GM18519 (cell line): ENCODE measurements at regions not wholly inside any gene's neighbourhood (a gene's known extent, or its start where the extent isn't known, plus 50 kb on each side); places are given as distances from the start of the nearest gene placed in this dataset.
"Not testable (repeated sequence)": the region's sequence is repeated elsewhere in the genome, so short reads cannot be mapped to it uniquely, and the experiment has no call there.

ENCODE experiments used
- ATAC-seq: cut with Tn5 transposase; IDR thresholded peaks from one replicate; pipeline ENCODE4 v1.9.1; 2021; ENCODE audit warnings: mild to moderate bottlenecking, moderate library complexity; ENCODE audit not compliant: unreplicated experiment, low FRiP score

DNA sequence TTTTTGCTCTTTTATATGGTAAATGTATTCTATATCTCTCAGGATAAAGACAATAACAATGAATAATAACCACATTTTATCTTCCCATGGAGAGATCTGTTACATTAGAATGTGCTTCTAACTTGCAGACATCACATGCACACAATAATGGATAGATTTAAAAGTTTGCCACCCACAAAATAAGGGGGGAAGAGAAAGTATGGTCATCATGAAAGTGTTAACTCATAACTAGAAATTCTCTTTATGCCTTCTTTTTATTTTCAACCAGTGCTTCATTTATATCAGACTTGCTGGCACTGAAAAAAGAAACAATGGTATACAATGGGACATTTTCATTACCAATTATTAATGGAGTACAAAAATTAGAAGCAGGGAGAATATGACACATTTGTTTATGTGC, 470.0 kb downstream of the FAT4 start:
- ATAC-seq: no peak

- no peak for ATAC-seq
Observed at GRCh38 chr4:125787707-125788106, 473.0 kb downstream of the FAT4 start.

GRCh38 chr4:125789023-125789422, 474.3 kb downstream of the FAT4 start:
- ATAC-seq: no peak

DNA sequence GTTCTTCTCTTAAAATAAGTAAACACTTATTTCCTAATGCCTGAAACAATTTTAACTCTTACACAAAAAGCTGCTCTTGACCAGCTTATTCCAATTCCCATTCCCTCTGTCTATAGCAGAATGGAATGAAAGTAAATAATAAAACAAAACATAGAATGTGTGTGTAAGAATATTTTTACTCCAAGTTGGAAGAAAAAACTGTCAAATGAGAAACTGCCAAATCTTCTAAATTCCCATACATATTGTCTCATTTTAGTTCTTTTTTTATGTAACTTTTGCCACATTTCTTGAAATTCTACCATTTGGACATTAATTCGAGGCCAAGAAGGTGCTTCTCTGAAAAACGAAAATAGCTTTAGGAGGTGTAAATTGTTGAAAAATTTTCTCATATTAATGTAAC, 477.1 kb downstream of the FAT4 start:
- ATAC-seq: no peak

- ATAC-seq: no peak
Observed at GRCh38 chr4:125794989-125795388, 480.2 kb downstream of the FAT4 start.

GRCh38 chr4:125796138-125796537, 481.4 kb downstream of the FAT4 start:
- ATAC-seq: no peak

DNA sequence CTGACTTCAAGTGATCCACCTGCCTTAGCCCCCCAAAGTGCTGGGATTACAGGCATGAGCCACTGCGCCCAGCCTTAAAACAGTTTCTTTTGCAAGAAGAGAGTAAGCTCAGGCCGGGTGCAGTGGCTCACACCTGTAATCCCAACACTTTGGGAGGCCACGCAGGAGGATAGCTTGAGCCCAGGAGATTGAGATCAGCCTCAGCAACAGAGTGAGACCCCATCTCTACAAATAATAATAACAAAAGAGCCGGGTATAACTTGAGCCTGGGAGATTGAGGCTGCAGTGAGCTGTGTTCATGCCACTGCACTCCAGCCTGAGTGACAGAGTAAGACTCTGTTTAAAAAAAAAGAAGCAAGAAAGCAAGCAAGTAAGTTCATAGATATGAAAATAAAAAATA, 482.9 kb downstream of the FAT4 start:
- ATAC-seq: not testable (repeated sequence)

GRCh38 chr4:125801373-125801772, 486.6 kb downstream of the FAT4 start:
- no peak for ATAC-seq

DNA sequence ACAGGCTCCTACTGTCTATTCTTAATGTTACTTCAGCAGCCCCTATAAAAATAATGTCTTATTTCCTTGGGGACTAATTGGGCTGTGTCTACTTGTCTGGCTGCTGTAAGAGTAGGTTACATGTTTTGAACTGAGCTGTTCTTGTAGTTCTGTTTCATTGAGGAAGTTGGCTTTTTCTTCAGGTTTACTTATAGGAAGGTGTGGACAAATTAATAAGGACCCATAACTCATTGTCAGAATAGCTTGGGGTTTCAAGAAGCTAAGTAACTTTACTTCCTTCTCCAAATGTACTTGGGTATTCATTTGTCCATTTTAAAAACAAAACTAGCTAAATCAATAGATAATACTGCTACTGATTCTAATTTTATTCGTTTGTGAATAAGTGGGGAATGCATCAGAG, 487.2 kb downstream of the FAT4 start:
- ATAC-seq: no peak

- no peak for ATAC-seq
Observed at GRCh38 chr4:125808022-125808421, 493.3 kb downstream of the FAT4 start.

DNA sequence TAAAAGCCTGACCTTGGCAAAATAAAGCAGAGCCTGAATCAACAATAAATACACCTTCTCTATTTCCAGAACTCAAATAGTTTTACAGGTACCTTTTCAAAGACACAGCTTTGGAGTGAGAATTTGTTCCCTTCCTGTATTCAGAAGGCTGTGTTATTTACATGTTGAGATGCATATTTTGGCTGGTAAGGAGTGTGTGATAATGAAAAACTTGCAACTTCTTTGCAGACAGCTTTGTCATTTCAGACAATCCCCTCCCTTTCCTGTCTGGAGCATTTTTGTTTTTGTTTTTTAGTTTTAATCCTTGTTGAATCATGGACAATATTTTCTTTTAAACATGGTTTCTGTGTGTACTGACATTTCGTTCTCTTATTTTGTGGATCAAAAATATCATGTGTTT, 493.8 kb downstream of the FAT4 start:
- no peak for ATAC-seq

- no peak for ATAC-seq
Observed at GRCh38 chr4:125811892-125812291, 497.1 kb downstream of the FAT4 start.

- ATAC-seq: no peak
Observed at GRCh38 chr4:125826801-125827695, 512.3 kb downstream of the FAT4 start.

GRCh38 chr4:125827696-125828052, 512.9 kb downstream of the FAT4 start:
- ATAC-seq: no peak

DNA sequence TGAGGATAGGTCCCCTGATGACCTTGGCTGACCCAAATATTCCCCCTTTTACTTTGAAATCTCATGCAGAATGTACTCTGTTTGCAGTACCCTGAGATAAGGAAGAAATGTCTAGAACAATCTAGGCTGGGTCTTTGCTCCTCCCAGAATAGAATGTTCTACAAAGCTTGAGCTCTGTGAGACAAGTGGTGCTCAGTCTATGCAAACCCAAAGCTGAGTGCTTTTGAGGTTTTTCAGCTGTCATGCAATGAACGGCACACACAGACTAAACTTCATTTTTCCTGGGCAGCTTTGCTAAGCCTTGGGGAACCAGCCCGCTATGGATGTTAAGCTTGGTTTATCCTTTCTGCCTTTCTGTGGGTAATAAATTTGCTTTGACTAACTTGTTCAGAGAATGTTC, 513.6 kb downstream of the FAT4 start:
- ATAC-seq: no peak

- no peak for ATAC-seq
Observed at GRCh38 chr4:125832161-125832560, 517.4 kb downstream of the FAT4 start.

- no peak for ATAC-seq
Observed at GRCh38 chr4:125836597-125837195, 521.9 kb downstream of the FAT4 start.

GRCh38 chr4:125837493-125838201, 522.9 kb downstream of the FAT4 start:
- ATAC-seq: no peak

- no peak for ATAC-seq
Observed at GRCh38 chr4:125838202-125838601, 523.4 kb downstream of the FAT4 start.

- ATAC-seq: no peak
Observed at GRCh38 chr4:125838924-125839323, 524.2 kb downstream of the FAT4 start.

DNA sequence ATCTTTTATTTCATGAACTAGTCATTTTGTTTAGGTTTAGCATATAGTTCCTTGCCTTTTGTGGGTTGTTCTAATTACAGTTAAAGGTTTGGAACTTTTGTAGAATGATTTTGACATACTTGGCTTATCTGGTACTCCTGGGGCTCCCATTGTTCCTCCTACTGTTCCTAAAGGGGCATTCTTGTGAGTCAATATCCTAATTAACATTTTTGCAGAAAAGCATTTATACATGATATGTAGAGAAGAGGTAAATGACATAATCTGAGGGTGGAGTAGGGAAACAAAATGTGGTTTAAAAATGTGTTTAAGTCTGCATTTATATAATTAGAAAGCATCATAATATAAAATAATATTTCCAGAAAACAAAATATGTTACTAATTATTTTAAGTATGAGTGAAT, 529.2 kb downstream of the FAT4 start:
- no peak for ATAC-seq

- ATAC-seq: no peak
Observed at GRCh38 chr4:125847518-125847917, 532.8 kb downstream of the FAT4 start.
